HG03025 (cell line): ENCODE measurements at regions not wholly inside any gene's neighbourhood (a gene's known extent, or its start where the extent isn't known, plus 50 kb on each side); places are given as distances from the start of the nearest gene placed in this dataset.
"Not testable (repeated sequence)": the region's sequence is repeated elsewhere in the genome, so short reads cannot be mapped to it uniquely, and the experiment has no call there.

Source experiments
- ATAC-seq: cut with Tn5 transposase; IDR thresholded peaks from one replicate; pipeline ENCODE4 v1.9.1; 2021; ENCODE audit warnings: mild to moderate bottlenecking, moderate library complexity; ENCODE audit not compliant: unreplicated experiment, low FRiP score

DNA sequence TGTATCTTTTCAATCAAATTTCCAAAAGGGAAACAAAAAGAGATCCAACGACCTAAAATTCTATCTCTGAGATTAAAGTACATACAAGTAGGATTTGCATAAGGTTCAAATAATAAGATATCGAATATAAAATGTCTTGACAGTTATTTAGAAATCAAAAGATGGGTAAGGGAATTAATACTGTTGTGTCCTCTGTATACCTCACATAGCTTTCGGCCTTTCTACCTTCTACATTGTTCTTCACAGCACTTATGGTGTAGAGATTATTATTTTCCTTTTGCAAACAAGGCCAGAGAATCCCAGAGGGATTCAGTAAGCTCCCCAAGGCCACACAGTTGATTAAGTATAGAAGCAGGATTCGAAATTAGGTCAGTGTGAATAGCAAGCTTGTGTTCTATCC, 403.6 kb downstream of the SPRY2 start:
- ATAC-seq: no peak

DNA sequence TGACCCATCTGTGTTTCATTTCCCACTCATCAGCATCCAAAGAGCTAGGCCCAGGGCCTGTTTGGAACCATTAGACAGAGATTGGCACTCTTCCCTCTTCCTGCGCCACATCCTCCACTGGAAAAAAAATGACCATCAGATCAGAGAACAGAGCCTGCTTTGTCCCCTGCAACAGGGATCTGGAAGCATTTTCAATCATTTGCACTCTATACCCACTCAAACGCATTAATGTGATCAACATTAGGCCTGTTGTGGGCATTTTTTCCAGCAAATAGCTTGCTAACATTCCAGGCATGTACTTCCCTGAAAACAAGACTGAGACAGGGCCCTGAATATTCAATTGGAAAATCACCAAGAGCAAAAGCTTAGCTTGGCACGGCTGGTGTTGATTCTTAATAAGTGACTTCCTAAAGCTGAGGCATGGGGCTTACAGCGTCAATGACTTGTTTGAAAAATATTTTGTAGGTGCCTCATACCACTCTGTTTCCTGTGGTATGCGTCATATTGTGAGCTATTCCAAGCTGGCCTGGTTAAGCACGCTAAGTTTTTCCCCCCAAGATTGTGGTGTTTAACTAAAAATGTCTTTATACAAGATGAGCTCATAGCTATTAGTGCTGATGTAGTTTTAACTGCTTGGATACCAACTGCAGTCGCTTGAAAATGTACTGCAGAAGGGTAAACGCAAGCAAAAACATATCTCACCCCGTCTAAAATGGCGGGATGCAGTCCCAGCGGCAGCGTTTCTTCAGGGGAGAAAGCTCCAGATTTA, 404.4 kb downstream of the SPRY2 start:
- no peak for ATAC-seq

DNA sequence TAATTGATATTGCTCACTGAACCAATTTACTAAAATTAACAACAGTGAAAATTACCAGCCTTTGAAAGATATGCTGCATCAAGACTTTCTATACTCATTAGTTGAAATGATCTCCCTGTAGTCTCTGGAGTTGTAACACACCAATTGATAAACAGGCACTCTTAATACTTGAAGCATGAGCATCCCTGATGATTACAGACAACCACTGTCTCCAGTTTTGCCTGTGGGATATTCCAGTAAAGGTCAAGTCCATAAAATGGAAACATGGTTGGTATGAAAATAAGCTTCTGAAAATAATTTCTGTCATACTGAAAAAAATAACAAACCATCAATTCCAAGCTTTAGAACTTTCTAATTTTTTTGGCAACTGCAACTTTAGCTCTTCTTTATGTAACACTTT, 405.8 kb downstream of the SPRY2 start:
- no peak for ATAC-seq

DNA sequence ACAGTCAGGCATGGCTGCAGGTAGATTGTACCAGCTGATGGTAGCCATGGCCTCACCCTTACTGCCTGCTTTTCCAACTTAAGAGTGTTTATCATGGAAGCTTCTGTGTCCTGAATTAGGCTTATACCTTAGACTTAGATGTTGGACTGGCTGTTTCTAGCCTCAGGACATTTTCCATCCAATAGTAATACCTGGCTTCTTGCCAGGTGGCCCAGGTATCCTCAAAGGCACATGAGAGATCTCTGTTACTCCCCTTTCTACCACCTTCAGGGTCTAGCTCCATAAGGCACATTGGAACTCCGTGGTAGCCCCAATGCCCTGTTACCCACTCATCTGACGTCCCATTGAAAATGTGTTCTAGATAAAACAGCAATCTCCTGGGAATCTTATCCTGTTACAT, 407.5 kb downstream of the SPRY2 start:
- ATAC-seq: no peak

DNA sequence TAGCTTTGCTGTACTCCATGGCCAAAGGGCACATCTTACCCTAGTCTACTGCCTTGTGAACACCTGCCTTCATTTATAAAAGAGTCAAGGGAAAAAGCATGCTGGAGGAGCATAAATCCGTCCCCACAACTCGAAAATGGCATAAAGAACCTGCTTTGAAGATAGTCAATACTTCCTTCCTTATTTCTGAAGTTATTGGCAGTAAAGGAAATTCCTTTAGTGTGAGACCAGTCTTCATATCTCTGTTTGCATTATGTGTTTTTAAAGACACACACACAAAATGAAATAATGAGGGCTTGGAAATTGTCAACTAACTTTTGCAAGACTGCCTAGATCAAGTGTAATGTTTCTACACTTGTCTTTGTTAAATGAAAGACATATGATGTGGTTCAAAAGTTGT, 408.4 kb downstream of the SPRY2 start:
- ATAC-seq: no peak

DNA sequence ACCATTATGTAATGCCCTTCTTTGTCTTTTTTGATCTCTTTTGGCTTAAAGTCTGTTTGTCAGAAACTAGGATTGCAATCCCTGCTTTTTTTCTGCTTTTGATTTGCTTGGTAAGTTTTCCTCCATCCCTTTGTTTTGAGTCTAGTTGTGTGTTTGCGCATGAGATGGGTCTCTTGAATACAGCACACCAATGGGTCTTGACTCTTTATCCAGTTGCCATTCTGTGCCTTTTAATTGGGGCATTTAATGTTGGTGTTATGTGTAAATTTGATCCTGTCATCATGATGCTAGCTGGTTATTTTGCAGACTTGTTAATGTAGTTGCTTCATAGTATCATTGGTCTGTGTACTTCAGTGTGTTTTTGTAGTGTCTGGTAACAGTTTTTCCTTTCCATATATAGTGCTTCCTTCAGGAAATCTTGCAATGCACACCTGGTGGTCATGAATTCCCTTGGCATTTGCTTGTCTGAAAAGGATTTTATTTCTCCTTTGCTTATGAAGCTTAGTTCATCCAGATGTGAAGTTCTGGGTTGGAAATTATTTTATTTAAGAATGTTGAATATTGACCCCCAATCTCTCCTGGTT, 416.9 kb downstream of the SPRY2 start:
- ATAC-seq: not testable (repeated sequence)

DNA sequence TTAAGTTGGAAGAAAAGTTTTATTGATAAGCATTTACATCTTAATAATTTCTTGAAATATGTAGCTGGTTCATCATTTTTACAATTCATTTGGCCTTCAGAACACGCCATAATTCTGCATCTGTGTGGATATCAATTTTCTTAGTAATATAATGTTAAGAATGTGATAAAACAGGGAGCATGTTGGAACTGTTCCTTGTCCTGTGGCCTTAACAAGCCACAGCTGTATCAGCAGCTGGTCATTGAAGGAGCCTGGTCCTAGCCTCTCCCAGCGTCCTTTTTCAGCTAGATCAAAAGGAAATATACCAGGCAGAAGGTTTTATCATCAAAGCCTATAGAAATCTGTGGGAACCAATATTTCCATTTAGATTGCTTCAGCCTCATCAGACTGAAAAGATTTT, 421.8 kb downstream of the SPRY2 start:
- no peak for ATAC-seq

DNA sequence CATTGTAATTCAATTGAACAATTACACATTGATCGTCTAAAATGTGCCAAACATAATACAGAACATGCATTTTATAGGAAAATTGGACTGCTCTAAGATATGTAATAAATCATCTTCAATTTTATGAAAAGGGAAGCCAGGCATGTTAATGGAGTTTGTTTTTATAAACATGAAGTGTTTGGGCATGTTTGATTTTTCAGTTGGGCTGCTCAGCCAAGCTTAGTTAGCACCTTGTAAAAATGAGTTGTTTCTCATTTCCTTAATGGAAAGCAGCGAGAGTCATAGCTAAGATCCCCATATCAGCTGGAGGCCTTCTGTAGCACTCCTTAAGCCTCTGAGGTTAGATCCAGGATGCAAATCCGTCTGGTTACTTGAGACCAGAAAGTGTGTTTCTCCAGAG, 422.3 kb downstream of the SPRY2 start:
- no peak for ATAC-seq

DNA sequence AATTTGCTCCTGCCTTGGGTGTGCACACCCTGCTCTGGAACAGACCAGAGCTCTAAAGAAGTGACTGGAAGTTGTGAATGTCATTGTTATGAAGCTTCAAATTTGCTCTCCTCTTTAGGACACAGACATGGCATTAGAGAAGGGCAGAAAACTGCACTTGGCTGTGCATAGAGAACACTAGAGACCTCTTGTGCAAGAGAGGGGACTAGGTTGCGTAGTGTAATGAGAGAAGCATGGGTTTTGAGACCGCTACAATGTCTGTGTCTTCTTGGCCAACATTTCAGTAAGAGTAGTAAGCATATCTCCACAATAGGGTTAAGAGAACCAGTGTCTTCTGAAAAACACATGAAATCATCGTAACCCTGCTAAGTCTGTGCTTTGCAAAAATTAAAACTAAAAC, 423.3 kb downstream of the SPRY2 start:
- ATAC-seq: no peak

DNA sequence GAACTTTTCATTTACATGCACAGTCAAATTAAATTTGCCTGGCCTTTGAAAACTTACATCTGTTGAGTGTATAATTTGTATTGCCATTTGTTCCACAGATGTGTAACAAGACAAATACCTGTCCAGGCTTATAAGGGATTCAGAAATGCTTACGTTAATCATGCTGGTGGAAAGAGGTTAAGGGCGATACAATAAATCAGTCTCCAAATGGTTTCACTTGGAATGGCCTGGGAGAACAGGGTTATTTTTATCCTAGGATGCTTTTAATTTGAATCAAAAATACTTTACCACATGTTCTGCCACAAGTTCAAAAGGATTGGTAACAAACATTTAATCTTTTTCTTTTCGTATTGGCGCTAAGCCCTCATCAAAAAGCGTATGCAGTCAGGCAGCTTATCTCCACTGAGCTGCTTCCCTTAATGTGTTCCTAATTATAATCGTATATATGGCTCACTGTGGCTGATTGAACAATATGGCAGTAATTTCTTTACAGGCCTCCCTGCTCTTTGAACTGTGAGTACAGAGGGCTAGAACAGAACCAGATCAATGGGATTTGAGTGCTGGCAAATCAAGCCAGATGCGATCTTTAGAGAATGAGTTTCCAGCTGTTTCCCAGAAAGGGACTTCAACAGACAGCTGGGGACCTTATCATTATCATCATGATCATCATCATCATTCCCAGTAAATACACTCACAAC, 425.7 kb downstream of the SPRY2 start:
- no peak for ATAC-seq

DNA sequence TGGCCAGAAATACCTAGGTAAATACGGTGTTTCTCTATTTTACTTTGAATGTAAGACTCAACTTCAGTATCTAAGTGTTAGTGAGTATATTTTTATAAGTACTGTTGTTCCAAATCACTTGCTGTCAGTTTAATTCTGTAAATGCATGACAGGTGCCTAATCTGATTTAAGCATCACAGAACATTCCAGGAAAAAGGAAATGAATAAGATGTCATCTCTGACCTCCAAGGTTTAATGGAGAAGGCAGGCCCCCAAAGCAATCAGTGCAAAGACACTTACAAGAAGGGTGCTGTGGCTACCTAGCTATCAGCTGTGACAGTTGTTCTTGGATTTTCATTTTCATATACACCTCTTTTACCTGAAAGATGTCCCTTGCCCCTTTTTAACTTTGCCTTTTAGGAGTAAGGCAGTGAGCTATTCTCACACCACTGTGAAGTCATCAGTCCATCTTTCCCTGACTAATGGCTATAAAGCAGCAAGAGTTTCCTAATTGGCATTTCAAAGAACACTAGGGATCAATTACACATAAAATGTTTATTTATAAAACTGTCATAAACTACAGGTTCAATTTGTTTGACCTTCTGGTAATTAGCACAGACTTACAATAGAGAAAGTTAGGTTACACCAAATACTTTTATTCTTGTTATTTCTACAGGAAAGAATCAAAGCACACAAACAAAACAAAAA, 427.6 kb downstream of the SPRY2 start:
- ATAC-seq: no peak

DNA sequence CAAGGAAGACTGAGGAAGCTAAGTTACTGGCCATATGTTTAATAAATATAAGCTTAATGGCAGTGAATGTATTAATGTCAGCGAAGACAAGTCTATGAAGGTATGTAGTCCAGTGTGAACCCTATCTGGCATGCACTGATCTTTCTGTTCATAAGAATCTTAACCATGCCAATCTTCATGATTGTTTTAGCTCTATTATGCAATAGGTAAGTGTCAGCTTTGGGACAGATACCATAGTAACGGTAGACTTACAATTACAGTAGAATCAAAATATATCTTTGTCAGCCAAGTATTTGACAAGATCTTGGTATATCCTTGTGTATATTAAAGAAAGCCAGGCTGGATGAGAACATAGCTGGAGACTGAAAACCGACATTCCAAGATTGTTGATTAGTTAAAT, 428.5 kb downstream of the SPRY2 start:
- no peak for ATAC-seq

DNA sequence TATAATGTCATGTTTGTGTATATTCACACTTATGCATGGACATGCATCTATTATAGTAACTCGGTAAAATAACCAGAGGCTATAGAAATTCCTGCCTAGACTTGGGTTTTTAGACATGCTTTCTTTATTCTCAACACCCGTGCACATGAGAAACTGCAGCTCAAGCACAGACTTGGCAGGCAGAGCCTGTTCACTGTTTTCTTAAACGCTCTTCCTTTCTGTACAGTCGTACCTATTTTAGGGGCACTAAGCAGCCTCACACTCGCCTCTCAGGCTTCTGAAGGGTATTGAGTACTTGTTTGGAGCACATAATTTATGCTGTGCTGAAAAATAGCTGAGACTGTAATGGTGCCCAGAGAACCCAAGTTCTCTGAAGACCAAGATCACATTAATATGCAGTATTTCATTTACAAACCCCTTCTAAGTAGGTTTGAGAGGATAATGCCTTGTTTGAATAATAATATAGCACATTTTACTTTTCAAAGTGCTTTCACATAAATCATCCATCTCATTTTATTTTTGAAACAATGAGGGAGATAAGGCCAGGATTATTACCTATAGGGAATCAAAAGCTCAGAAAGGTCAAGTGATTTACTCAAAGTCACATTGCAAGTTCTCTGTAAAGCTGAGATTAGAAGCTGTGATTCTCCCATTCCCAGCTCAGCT, 429.9 kb downstream of the SPRY2 start:
- ATAC-seq: no peak

DNA sequence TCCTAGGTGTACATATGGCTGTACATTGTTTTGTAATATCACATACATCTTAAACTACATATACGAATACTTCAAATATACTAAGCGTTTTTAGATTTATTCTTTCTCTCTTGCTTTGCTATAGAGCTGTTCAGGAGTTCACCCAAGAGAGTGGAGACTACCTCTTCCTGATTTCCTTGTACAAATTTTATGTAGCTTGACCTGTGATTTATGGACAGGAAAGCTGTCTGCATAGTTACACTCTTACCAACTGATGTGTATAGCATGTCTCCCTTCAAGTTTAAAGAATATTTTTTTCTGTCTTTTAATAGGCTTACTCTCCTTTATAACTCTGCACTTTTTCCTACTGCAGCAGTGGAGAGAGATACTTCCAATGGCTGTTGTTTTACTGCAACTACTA, 428.7 kb downstream of the NDFIP2 start:
- no peak for ATAC-seq

DNA sequence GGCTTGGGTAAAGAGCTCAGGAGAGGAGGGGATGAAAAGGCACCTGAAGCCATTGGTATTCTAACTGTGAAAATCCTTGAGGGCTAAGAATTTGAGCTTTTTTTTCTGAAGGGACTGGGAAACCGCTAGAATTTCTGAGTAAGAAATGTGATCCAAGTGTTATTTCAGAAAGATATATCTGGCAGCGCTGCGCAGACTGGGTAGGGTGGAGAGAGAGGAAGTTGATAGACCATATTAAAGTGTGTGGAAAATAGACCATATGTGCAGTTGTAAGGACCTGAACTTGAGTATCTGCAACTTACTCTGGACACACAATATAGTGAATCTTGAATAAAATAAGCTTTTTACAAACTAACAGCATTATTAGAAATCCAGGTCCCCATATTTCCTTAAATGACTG, 427.4 kb downstream of the NDFIP2 start:
- no peak for ATAC-seq

DNA sequence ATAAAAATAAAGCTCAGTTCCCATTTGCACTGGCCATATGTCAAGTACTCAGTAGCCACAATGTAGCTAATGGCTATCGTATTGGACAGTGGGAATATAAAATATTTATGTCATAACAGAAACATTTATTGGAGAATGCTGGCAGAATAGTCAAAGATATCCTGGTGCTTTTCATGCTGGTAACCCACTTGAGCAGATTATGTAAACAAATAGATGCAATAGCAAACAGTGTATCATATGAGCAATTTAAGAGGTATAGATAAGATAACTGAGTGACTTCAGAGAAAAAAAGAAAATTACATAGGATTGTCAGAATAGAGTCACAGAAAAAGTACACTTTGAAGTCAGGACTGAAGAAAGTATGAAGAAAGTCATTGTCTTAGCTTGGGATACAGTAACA, 426.6 kb downstream of the NDFIP2 start:
- ATAC-seq: no peak

DNA sequence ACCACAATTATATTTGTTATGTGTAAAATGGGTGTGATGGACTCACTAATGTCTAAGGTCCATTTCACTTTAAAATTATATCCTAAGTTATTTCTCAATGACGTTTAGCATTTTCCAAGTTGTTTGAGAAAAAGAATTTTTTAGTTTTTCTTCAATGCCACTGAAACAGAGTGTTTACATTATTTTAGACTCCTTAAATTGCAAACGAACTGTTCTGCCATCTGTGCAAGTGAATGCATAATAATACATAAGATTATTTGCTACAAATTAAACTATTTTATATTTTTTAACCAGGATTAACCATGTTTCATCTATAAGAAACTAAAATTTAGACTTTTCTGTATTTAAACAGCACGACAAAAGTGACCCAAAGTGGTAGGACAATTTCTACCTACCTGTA, 425.4 kb downstream of the NDFIP2 start:
- no peak for ATAC-seq

DNA sequence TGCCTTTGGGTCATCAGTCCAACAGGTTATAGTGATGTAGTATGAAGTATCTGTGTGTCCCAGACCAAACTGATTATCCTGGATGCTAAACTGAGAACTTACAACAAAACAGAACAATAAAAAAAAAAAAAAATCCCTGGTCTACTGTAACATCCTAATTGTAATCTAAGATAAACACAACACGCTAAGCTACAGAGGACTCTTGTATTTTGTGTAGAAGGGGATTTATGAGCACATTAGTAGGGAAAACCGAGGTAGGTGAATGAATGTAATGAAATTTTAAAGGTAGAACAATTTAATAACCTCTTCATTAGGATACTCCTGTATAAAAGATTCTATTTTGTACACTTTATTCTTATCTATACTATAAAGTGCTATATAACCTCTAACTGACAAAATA, 424.1 kb downstream of the NDFIP2 start:
- no peak for ATAC-seq

DNA sequence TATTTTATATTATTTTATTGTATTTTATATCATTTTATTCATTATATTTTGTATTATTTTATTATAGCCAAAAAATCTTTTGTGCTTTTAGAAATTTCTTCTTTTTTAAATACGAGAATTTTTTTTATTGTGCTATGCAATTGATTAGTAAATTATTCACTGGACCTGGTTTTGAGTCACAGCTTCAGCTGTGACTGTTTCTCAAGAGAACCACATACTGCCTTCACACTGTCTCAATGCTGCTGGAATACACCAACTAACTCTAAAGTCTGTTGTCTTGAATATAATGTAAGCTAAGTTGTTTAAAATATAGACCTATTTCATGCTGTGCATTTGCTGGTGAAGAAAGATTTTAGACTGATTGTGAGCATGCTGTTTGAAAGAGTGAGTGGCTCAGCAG, 423.6 kb downstream of the NDFIP2 start:
- no peak for ATAC-seq

DNA sequence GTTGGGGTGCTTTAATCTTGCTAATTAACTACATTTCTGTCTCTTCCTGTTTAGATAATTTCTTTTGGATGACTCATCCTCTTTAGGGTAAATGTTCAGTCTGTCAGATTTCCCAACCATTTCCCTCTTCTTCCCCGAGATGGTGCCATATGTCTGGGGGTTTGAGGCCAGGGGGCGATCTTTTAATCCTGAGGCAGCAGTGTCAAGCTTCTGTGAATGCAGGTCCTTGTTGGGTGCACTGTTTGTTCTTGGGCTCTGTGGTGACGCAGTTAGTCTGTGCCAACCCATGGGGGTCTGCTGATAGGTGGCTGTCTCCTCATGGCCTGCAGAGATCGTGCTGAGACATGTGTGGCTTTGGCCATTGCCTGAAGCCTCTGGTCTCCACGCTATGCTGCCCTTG, 420.4 kb downstream of the NDFIP2 start:
- ATAC-seq: no peak

DNA sequence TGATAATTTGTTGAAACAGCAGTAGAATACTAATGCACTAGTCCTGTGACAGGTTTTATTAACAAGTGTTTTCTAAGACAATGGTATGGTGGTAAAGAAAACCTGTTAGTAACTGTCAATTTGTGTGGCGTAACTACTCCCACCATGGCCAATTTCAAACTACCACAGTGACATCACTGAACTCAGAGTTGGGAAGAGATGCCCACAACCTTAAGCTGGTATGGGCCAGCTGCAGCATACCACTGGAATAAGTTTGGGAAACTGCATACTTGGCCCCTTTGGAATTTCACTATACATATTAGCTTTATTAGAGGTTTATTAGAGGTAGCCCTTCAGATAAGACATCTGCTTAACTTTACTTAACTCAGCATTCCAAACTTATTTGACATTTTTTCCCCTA, 419.4 kb downstream of the NDFIP2 start:
- no peak for ATAC-seq
